ENCODE measurements at regions not wholly inside any gene's neighbourhood (a gene's known extent, or its start where the extent isn't known, plus 50 kb on each side); places are given as distances from the start of the nearest gene placed in this dataset.

DNA sequence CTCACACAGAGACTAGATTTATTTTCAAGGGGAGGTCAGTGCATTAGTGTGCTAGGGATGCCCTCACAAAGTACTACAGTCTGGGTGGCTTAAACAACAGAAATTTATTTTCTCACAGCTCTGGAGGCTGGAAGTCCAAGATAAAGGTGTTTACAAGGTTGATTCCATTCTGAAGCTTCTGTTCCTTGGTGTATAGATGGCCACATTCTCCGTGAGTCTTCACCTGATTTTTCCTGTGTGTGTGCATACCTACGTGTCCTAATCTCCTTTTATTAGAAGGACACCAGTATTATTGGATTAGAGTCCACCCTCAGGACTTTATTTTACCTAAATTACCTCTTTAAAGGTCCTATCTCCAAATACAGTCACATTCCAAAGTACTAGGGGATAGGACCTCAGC, 91.7 kb upstream of the FRMD4A start:
- TF ChIP-seq, protein P1, sequence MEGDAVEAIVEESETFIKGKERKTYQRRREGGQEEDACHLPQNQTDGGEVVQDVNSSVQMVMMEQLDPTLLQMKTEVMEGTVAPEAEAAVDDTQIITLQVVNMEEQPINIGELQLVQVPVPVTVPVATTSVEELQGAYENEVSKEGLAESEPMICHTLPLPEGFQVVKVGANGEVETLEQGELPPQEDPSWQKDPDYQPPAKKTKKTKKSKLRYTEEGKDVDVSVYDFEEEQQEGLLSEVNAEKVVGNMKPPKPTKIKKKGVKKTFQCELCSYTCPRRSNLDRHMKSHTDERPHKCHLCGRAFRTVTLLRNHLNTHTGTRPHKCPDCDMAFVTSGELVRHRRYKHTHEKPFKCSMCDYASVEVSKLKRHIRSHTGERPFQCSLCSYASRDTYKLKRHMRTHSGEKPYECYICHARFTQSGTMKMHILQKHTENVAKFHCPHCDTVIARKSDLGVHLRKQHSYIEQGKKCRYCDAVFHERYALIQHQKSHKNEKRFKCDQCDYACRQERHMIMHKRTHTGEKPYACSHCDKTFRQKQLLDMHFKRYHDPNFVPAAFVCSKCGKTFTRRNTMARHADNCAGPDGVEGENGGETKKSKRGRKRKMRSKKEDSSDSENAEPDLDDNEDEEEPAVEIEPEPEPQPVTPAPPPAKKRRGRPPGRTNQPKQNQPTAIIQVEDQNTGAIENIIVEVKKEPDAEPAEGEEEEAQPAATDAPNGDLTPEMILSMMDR (IDR thresholded peaks at IDR 0.05), result no peak
- no peak for TF ChIP-seq POLR2A (IDR thresholded peaks at IDR 0.05)
